ENCODE measurements at regions not wholly inside any gene's neighbourhood (a gene's known extent, or its start where the extent isn't known, plus 50 kb on each side); places are given as distances from the start of the nearest gene placed in this dataset.

DNA sequence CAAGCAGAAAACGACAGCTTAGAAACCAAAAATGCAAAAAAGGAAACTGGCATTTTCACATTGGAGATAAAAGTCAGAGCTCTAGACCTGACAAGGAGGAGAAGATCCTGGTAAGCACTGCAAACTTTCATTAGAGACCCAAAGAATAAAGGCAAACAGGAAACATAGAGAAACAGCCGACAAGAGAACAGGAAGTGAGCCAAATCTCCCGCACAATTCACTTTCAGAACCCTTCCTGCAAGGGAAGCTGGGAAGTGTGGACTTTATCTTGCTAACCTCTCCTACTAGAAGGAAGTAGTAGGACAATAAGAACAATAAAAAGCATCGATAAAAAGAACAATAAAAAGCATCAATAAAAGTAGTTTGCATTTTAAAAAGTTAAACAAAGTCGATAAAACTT is 417.8 kb upstream of the SPHKAP start:
- Histone ChIP-seq H3K4me3 (ENCODE audit: low read depth, low read length, poor library complexity, severe bottlenecking) (no peak overlapping the region), H3K27me3 (ENCODE audit: insufficient read depth, low read length) (no peaks in the 10 kb centered on the region), H3K9me2 (ENCODE audit: low read depth, low read length) (no peaks in the 10 kb centered on the region), H3K9me3 (ENCODE audit: low read length) (no peaks in the 10 kb centered on the region), H3K27ac (ENCODE audit: low read depth, low read length, poor library complexity, severe bottlenecking) (no peak overlapping the region), H3K79me2 (ENCODE audit: insufficient read depth, low read length) (no peaks in the 10 kb centered on the region), H2AFZ (ENCODE audit: low read length) (no peak overlapping the region), H3K4me2 (ENCODE audit: low read length) (no peak overlapping the region), H3F3A (ENCODE audit: insufficient read depth, low read length) (no peaks in the 10 kb centered on the region), H3K36me3 (ENCODE audit: insufficient read depth, low read length) (no peaks in the 10 kb centered on the region), H3K4me1 (ENCODE audit: insufficient read depth, low read length, severe bottlenecking) (no peaks in the 10 kb centered on the region), H4K20me1 (ENCODE audit: insufficient read depth, low read length) (no peaks in the 10 kb centered on the region), H3K9ac (ENCODE audit: low read length) (no peak overlapping the region)
- TF ChIP-seq, protein P1, sequence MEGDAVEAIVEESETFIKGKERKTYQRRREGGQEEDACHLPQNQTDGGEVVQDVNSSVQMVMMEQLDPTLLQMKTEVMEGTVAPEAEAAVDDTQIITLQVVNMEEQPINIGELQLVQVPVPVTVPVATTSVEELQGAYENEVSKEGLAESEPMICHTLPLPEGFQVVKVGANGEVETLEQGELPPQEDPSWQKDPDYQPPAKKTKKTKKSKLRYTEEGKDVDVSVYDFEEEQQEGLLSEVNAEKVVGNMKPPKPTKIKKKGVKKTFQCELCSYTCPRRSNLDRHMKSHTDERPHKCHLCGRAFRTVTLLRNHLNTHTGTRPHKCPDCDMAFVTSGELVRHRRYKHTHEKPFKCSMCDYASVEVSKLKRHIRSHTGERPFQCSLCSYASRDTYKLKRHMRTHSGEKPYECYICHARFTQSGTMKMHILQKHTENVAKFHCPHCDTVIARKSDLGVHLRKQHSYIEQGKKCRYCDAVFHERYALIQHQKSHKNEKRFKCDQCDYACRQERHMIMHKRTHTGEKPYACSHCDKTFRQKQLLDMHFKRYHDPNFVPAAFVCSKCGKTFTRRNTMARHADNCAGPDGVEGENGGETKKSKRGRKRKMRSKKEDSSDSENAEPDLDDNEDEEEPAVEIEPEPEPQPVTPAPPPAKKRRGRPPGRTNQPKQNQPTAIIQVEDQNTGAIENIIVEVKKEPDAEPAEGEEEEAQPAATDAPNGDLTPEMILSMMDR (IDR thresholded peaks at IDR 0.05; ENCODE audit: low read length): no peak
- no peak for TF ChIP-seq EZH2 (IDR thresholded peaks at IDR 0.05; ENCODE audit: borderline replicate concordance, low read length)

DNA sequence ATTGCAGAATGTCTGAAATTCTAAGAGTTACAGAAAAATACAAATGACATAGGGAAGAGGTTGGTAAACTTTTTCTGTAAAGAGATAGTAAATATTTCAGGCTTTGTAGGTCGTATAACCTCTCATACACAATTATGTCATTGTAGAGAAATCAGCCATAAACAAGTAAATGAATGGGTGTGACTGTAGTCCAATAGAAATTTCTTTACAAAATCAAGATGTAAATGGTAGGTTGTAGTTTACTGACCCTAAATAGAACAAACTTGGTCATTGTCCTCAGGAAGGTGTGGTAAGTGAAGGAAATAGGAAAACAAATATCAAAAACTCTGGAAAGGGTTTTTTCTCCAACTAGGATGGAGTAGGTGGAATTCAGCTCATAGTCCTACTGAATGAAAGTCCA is 415.5 kb upstream of the SPHKAP start:
- Histone ChIP-seq H3K27ac (ENCODE audit: low read depth, low read length, poor library complexity, severe bottlenecking) (no peak overlapping the region), H3K9me2 (ENCODE audit: low read depth, low read length) (no peaks in the 10 kb centered on the region), H2AFZ (ENCODE audit: low read length) (no peak overlapping the region), H3K9ac (ENCODE audit: low read length) (no peak overlapping the region), H3K4me1 (ENCODE audit: insufficient read depth, low read length, severe bottlenecking) (no peaks in the 10 kb centered on the region), H3K9me3 (ENCODE audit: low read length) (no peaks in the 10 kb centered on the region), H3K36me3 (ENCODE audit: insufficient read depth, low read length) (no peaks in the 10 kb centered on the region), H3K79me2 (ENCODE audit: insufficient read depth, low read length) (no peaks in the 10 kb centered on the region), H3K4me3 (ENCODE audit: low read depth, low read length, poor library complexity, severe bottlenecking) (no peak overlapping the region), H3F3A (ENCODE audit: insufficient read depth, low read length) (no peaks in the 10 kb centered on the region), H3K4me2 (ENCODE audit: low read length) (no peak overlapping the region), H3K27me3 (ENCODE audit: insufficient read depth, low read length) (no peaks in the 10 kb centered on the region), H4K20me1 (ENCODE audit: insufficient read depth, low read length) (no peaks in the 10 kb centered on the region)
- no peak for TF ChIP-seq EZH2 (IDR thresholded peaks at IDR 0.05; ENCODE audit: borderline replicate concordance, low read length)
- TF ChIP-seq, protein P1 (IDR thresholded peaks at IDR 0.05; ENCODE audit: low read length): no peak

GRCh38 chr2:228594012-228594411 is 412.5 kb upstream of the SPHKAP start:
- Histone ChIP-seq H3K4me3 (ENCODE audit: low read depth, low read length, poor library complexity, severe bottlenecking) (no peak overlapping the region), H4K20me1 (ENCODE audit: insufficient read depth, low read length) (no peaks in the 10 kb centered on the region), H3K27me3 (ENCODE audit: insufficient read depth, low read length) (no peaks in the 10 kb centered on the region), H3K9me2 (ENCODE audit: low read depth, low read length) (no peaks in the 10 kb centered on the region), H3F3A (ENCODE audit: insufficient read depth, low read length) (no peaks in the 10 kb centered on the region), H3K27ac (ENCODE audit: low read depth, low read length, poor library complexity, severe bottlenecking) (no peak overlapping the region), H3K9ac (ENCODE audit: low read length) (no peak overlapping the region), H3K36me3 (ENCODE audit: insufficient read depth, low read length) (no peaks in the 10 kb centered on the region), H3K9me3 (ENCODE audit: low read length) (no peaks in the 10 kb centered on the region), H2AFZ (ENCODE audit: low read length) (no peak overlapping the region), H3K4me1 (ENCODE audit: insufficient read depth, low read length, severe bottlenecking) (no peaks in the 10 kb centered on the region), H3K4me2 (ENCODE audit: low read length) (no peak overlapping the region), H3K79me2 (ENCODE audit: insufficient read depth, low read length) (no peaks in the 10 kb centered on the region)
- TF ChIP-seq, protein P1 (IDR thresholded peaks at IDR 0.05; ENCODE audit: low read length): no peak
- TF ChIP-seq EZH2 (IDR thresholded peaks at IDR 0.05; ENCODE audit: borderline replicate concordance, low read length): no peak
